Astrocyte (in vitro differentiated cells and primary cell): ENCODE measurements at regions not wholly inside any gene's neighbourhood (a gene's known extent, or its start where the extent isn't known, plus 50 kb on each side); places are given as distances from the start of the nearest gene placed in this dataset.

ENCODE experiments used
- CTCF ChIP-seq: IDR thresholded peaks from 2 replicates; pipeline ENCODE4 v1.5.1; 2011; ENCODE audit warnings: low read depth, mild to moderate bottlenecking, inconsistent platforms, low read length, moderate library complexity; ENCODE audit not compliant: insufficient read depth
- EZH2 ChIP-seq: IDR thresholded peaks from 2 replicates; pipeline ENCODE4 v1.6.1; 2012; ENCODE audit warnings: mild to moderate bottlenecking, low read length, inconsistent platforms; ENCODE audit not compliant: insufficient read depth

- TF ChIP-seq CTCF (no peak), EZH2 (no peak)
Observed at GRCh38 chr2:19685731-19686130, 216.1 kb downstream of the TTC32 start.
